ENCODE measurements at regions not wholly inside any gene's neighbourhood (a gene's known extent, or its start where the extent isn't known, plus 50 kb on each side); places are given as distances from the start of the nearest gene placed in this dataset.
"Not testable (repeated sequence)": the region's sequence is repeated elsewhere in the genome, so short reads cannot be mapped to it uniquely, and the experiment has no call there.

DNA sequence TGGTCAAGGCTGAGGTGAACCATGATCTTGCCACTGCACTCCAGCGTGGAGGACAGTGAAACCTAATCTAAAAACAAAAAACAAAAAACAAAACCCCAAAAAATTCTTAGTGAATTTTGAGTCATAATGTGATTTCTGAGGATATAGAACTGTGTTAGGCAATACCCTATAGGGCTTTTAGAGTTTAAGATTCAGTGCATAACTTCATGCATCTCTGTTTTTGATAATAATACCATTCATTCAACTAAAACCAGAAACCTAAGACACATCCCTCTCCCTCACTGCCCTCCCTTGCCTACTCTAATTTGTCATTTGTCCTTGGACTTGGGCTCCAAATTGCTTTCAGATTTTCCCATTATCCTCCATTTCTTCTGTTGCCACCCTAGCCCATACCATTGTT lies 405.7 kb upstream of the EDIL3 start:
- no peak for DNase-seq (ENCODE audit: low read depth)

DNA sequence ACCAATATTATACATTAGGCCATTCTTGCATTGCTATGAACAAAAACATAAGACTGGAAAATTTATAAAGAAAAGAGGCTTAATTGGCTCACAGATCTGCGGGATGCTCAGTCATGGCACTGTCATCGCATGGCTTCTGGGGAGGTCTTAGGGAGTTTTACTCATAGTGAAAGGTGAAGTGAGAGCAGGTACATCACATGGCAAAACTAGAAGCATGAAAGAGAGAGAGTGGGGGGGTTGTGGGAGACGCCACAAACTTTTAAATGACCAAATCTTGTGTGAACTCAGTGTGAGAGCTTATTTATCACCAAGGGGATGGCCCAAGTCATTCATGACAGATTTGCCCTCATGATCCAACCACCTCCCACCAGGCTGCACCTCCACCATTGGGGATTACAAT lies 398.3 kb upstream of the EDIL3 start:
- DNase-seq (ENCODE audit: low read depth): no peak

DNA sequence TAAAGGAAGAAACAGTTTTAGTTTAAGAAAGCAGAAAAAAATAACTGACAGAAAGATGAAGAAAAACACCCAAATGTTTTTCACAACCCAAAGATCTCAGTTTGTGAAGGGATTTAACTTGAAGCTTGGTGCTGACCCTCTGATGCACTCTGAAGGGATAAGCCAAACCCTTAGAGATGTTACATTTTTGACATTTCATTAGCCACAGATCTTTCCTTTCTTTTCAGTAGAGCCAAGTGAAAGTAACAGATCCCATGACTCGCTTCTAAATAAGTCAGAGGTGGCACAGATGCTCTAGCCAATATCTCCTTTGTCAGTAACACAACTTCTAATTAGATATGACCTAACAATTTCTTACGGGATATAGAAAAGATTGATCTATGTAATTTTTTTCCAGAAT lies 394.5 kb upstream of the EDIL3 start:
- DNase-seq (ENCODE audit: low read depth): no peak

DNA sequence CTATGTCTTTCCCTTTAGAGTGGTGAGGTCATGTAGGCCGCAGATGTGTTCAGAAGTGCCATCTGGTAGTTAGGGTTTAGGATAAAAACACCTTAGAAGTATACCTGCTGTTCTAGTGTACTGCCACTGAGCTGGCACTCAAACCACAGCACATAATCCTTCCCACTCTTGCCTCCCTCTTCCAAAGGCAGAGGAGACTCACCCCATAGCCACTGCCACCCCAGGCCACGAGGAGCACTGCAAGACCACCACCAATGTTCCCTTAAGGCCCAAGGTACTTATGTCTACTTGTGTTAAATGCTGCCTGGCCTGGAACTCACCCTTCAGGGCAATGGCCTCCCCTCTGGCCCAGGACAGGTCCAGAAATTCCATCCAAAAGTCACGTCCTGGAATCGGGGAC lies 379.5 kb upstream of the EDIL3 start:
- no peak for DNase-seq (ENCODE audit: low read depth)

GRCh38 chr5:84758008-84758407 lies 373.3 kb upstream of the EDIL3 start:
- no peak for DNase-seq (ENCODE audit: low read depth)

DNA sequence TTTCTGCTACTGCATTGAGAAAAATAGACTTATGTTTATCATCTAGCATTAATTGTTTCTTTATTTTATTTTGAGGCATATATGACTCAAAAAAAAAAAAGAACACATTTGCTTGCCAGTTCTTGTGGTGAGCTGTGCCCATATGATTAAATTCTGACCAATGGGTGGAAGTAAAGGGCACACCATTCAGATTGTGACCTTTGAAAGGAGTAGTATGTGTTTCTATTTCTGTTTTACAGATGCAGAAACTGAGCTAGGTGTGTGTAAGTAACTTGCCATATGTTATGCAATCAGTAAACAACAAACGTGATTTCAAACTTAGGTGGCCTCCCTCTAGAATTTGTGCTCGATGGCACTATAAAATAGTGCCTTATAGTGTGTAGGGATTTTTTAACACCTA lies 368.1 kb upstream of the EDIL3 start:
- no peak for DNase-seq (ENCODE audit: low read depth)

- no peak for DNase-seq (ENCODE audit: low read depth)
Measured at GRCh38 chr5:84748313-84748712, 363.6 kb upstream of the EDIL3 start.

- DNase-seq (ENCODE audit: low read depth): not testable (repeated sequence)
Measured at GRCh38 chr5:84746280-84746679, 361.6 kb upstream of the EDIL3 start.

- DNase-seq (ENCODE audit: low read depth): no peak
Measured at GRCh38 chr5:84741056-84741455, 356.4 kb upstream of the EDIL3 start.

DNA sequence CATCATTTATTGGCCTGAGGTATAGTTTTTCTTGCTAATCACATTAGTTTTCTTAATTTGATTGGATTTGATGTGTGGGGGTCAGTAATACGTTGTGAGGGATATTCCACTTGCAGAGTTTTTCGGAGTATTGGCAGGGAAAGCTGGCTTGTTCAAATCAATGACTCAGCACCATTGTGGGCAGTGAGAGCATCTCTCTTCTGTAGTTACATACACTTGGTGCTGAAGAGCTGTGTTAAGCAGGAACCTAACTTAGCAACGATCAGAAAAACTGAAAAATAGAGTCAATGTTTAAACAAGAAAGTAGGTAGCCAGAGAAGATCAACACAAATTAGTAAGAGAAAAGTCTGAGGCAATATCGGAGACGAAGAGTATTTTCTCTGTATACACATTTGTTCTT lies 344.6 kb upstream of the EDIL3 start:
- DNase-seq (ENCODE audit: low read depth): no peak

GRCh38 chr5:84727708-84728107 lies 343.0 kb upstream of the EDIL3 start:
- no peak for DNase-seq (ENCODE audit: low read depth)

- DNase-seq (ENCODE audit: low read depth): no peak
Measured at GRCh38 chr5:84725946-84726570, 341.4 kb upstream of the EDIL3 start.

DNA sequence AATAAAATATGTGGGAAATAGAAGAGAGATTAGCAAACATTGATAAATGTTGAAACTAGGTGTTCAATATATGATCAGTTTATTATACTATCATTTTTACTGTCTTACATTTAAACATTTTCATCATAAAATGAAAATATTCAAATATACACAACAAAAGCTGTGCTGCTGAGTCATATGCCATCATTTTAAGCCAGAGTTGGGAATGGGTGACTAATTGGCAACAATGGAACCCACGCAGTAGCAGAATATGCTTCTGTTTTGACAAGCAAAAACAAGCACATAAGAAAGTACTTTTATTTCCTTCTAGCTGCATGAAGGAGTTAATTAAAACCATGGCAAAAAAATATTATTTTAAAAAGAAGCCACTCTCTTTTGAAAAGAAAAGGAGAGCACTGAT lies 340.0 kb upstream of the EDIL3 start:
- DNase-seq (ENCODE audit: low read depth): peak; percentile 9

- no peak for DNase-seq (ENCODE audit: low read depth)
Measured at GRCh38 chr5:84724181-84724580, 339.5 kb upstream of the EDIL3 start.

DNA sequence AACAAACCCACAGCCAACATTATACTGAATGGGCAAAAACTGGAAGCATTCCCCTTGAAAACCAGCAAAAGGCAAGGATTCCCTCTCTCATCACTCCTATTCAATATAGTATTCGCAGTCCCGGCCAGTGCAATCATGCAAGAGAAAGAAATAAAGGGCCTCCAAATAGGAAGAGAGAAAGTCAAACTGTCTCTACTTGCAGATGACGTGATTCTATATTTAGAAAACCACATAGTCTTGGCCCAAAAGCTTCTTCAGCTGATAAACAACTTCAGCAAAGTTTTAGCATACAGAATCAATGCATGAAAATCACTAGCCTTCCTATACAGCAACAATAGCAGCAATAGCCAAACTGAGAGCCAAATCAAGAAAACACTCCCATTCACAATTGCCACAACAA lies 333.7 kb upstream of the EDIL3 start:
- DNase-seq (ENCODE audit: low read depth): no peak

DNA sequence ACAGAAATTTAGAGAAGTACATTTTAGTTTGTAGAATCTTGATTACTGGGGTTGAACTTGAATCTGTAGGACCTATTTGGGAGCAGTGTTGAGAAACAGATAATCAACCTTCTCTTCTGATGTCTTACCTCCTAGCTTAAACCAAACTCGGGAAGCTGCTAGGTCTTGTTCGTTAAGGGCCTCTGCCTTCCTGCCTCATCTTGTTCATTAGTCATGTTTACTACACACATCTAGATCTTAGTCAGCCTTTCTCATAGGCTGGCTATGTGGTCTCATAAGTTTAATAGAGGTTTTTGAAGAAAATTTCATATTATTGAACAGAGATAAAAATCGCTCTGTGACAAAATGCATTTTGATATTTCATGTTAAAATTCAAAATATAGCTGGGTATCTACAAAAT lies 331.0 kb upstream of the EDIL3 start:
- no peak for DNase-seq (ENCODE audit: low read depth)

- no peak for DNase-seq (ENCODE audit: low read depth)
Measured at GRCh38 chr5:84715091-84715490, 330.4 kb upstream of the EDIL3 start.

- DNase-seq (ENCODE audit: low read depth): no peak
Measured at GRCh38 chr5:84709075-84709474, 324.4 kb upstream of the EDIL3 start.

DNA sequence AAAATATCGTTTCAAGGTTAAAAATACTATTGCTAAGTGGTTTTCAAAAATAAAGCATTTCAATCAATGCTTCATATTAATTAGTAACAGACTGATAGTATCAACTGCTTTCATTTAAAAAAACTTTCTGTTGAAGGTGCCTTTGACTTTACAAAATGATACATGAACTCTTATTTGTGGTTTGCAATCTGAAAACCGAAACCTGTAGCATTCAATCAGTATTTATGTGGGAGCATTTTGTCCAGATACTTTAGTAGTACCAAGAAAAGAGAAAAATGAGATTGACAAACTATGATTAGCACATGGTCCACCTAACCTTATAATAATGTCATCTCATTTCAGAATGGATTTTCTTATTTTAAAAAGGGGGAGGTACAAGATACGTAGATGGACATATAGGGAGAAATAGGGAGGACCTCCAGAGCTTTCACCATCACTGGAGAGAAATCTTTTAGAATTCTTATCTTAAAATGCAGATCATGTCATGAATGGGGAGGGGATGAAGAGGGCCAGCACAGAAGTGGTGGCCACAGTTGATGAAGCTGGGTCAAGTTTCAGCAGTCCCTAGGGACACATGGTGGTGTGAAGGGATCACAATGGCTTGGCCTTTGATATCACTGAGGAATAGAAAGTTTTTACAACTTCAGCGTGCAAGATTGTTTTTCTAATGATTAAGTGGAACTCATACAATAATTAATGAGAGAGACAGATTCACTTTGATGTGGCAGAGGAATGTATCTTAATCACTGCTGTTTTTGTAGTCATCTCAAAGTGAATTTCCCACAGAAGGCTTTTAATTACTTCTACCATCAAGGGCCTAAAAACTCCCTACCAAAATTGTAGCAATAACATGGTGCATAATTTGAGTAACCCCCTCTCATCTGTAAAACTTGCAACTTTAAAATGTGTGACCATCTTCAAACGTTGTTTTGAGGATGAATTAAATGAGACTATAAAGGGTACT lies 322.3 kb upstream of the EDIL3 start:
- DNase-seq (ENCODE audit: low read depth): no peak

DNA sequence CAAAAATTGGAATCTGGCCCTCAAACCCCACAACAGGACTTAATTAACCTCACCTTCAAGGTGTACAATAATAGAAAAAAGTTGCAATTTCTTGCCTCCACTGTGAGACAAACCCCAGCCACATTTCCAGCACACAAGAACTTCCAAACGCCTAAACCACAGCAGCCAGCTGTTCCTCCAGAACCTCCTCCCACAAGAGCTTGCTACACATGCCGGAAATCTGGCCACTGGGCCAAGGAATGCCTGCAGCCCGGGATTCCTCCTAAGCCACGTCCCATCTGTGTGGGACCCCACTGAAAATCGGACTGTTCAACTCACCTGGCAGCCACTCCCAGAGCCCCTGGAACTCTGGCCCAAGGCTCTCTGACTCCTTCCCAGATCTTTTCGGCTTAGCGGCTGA lies 315.9 kb upstream of the EDIL3 start:
- not testable (repeated sequence) for DNase-seq (ENCODE audit: low read depth)

GRCh38 chr5:84696651-84697050 lies 312.0 kb upstream of the EDIL3 start:
- DNase-seq (ENCODE audit: low read depth): no peak

DNA sequence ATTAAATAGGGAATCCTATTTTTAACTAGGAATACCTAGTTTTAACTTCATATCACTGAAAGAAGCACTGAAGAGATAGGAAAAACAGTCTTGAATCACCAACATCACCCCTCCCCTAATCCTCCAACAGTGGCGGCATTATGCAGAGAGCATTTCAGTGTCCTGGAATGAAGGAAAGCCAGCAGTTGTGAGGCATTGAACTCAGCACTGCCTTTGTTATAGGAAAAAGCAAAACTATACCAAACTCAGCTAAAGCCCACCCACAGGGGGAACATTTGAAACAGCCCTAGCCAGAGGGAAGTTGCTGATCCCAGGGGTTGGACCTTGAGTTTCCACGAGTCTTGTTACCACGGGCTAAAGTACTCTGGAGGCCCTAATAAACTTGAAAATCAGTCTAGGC lies 310.6 kb upstream of the EDIL3 start:
- no peak for DNase-seq (ENCODE audit: low read depth)

DNA sequence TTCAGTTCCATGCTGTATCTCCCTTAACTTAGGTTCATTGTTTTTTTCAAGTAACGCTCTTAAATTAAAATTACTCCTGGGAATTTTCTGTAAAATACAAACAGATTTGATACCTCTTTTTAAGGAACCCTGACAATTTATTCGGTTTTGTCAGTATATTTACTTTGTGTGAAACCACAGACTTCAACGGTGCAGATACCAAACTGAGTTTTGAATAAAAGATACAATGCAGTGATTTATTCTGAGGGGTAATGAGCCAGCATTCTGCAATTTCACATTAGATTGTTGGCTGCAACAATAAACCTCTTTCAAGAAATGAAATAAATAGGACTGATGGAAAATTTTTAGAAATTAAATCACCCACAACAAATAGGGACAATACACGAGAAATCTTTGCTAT lies 308.6 kb upstream of the EDIL3 start:
- no peak for DNase-seq (ENCODE audit: low read depth)

All from renal cortical epithelial cell (primary cell).